GM18870 (cell line): ENCODE measurements at regions not wholly inside any gene's neighbourhood (a gene's known extent, or its start where the extent isn't known, plus 50 kb on each side); places are given as distances from the start of the nearest gene placed in this dataset.
A peak's percentile ranks its signal among the peaks of the same experiment; 100 is the strongest.

Source experiments
- ATAC-seq: cut with Tn5 transposase; IDR thresholded peaks from one replicate; pipeline ENCODE4 v1.9.1; 2021; ENCODE audit warnings: moderate library complexity; ENCODE audit not compliant: unreplicated experiment

GRCh38 chr14:49971156-49972130 lies 78.6 kb downstream of the ARF6 start:
- peak; percentile 85 for ATAC-seq

GRCh38 chr14:49972131-49972671 lies 79.3 kb downstream of the ARF6 start:
- no peak for ATAC-seq

GRCh38 chr14:49972823-49973222 lies 79.9 kb downstream of the ARF6 start:
- no peak for ATAC-seq

GRCh38 chr14:49975276-49975675 lies 82.4 kb downstream of the ARF6 start:
- ATAC-seq = no peak

GRCh38 chr14:49975799-49976198 lies 82.9 kb downstream of the ARF6 start:
- no peak for ATAC-seq

- ATAC-seq = peak; percentile 52
These were observed 84.4 kb downstream of the ARF6 start for GRCh38 chr14:49977126-49977841.

- ATAC-seq = no peak
These were observed 87.1 kb downstream of the ARF6 start for GRCh38 chr14:49980027-49980426.

- ATAC-seq = no peak
These were observed 89.2 kb downstream of the ARF6 start for GRCh38 chr14:49982082-49982481.

- no peak for ATAC-seq
These were observed 89.6 kb downstream of the ARF6 start for GRCh38 chr14:49982501-49982951.

- ATAC-seq = no peak
These were observed 91.5 kb downstream of the ARF6 start for GRCh38 chr14:49984424-49984823.

- no peak for ATAC-seq
These were observed 93.6 kb downstream of the ARF6 start for GRCh38 chr14:49986343-49987014.

GRCh38 chr14:49988080-49988990 lies 95.5 kb downstream of the ARF6 start:
- ATAC-seq = no peak

- ATAC-seq = no peak
These were observed 97.1 kb downstream of the ARF6 start for GRCh38 chr14:49989966-49990365.

- no peak for ATAC-seq
These were observed 98.6 kb downstream of the ARF6 start for GRCh38 chr14:49991491-49991890.

GRCh38 chr14:49992036-49992435 lies 99.2 kb downstream of the ARF6 start:
- ATAC-seq = no peak

GRCh38 chr14:49992448-49992847 lies 99.6 kb downstream of the ARF6 start:
- ATAC-seq = no peak

GRCh38 chr14:49992901-49993339 lies 100.0 kb downstream of the ARF6 start:
- ATAC-seq = peak; percentile 96

GRCh38 chr14:49993565-49993964 lies 100.7 kb downstream of the ARF6 start:
- no peak for ATAC-seq

GRCh38 chr14:49994951-49995561 lies 102.2 kb downstream of the ARF6 start:
- no peak for ATAC-seq

- ATAC-seq = no peak
These were observed 105.1 kb downstream of the ARF6 start for GRCh38 chr14:49997991-49998390.
